A549 (cell line): ENCODE measurements at regions not wholly inside any gene's neighbourhood (a gene's known extent, or its start where the extent isn't known, plus 50 kb on each side); places are given as distances from the start of the nearest gene placed in this dataset.

Experiments used
- ATAC-seq, 2 experiments: fragments of 200-7000 bp in 1 of 2; fragments of >200 bp in 1 of 2; cut with Nextera tagmentation in 1 of 2; cut with Tn5 transposase in 1 of 2; 3 replicates each; pipeline versions ENCODE4 v1.8.0 to v1.9.1; 2018 to 2020; ENCODE audit warnings: mild to moderate bottlenecking in 1 of 2, moderate library complexity in 1 of 2
- CTCF ChIA-PET: fragments of 300-600 bp; sonication (Branson Sonifier 250); formaldehyde crosslinking; extraction: SDS; loops from one replicate; lab custom pipeline; 2021; ENCODE audit warnings: antibody characterized with exemption, inconsistent platforms; lab: Yijun Ruan, JAX
- POLR2A ChIA-PET: fragments of 350-600 bp; formaldehyde crosslinking; extraction: SDS; loops from one replicate; lab custom pipeline; 2021; ENCODE audit warnings: antibody characterized with exemption, inconsistent platforms; lab: Yijun Ruan, JAX
- DNase-seq, 2 experiments: peaks; one replicate each; pipeline versions ENCODE4 v3.0.0 to v3.0.0-alpha.2; 2011 to 2016; ENCODE audit warnings: low read depth in 1 of 2, low spot score in 1 of 2
- FAIRE-seq: peaks from 2 replicates; lab custom pipeline; 2011; peaks lifted over from hg19 to GRCh38; lab: Jason Lieb, UNC
- H3K27ac ChIP-seq, 2 experiments: fragments of >200 bp; sonication (Bioruptor Twin); formaldehyde crosslinking; 3 replicates each; pipeline ENCODE4 v1.5.1; 2016 to 2017
- H3K4me1 ChIP-seq: fragments of >200 bp; sonication (Bioruptor Twin); formaldehyde crosslinking; 3 replicates; pipeline ENCODE4 v1.6.1; 2016
- H3K4me2 ChIP-seq: fragments of >200 bp; sonication (Bioruptor Twin); formaldehyde crosslinking; 3 replicates; pipeline ENCODE4 v1.6.1; 2016
- H3K4me3 ChIP-seq: fragments of >200 bp; sonication (Bioruptor Twin); formaldehyde crosslinking; 3 replicates; pipeline ENCODE4 v1.5.1; 2016
- H3K9me3 ChIP-seq: fragments of >200 bp; sonication (Bioruptor Twin); formaldehyde crosslinking; 3 replicates; pipeline ENCODE4 v1.6.1; 2016
- CBX8 ChIP-seq: fragments of 200-600 bp; sonication (generic); IDR thresholded peaks from 2 replicates; pipeline ENCODE4 v1.6.1; 2016
- CEBPB ChIP-seq, 2 experiments: fragments of >200 bp in 1 of 2; sonication (Bioruptor Twin) in 1 of 2; formaldehyde crosslinking in 1 of 2; IDR thresholded peaks; 2 replicates each; pipeline ENCODE4 v1.6.1; 2012 to 2016
- CHD2 ChIP-seq: fragments of 150-350 bp; IDR thresholded peaks from 2 replicates; pipeline ENCODE4 v1.6.1; 2014; ENCODE audit warnings: low read length; ENCODE audit not compliant: partially characterized antibody
- EP300 ChIP-seq, 2 experiments: fragments of >200 bp; sonication (Bioruptor Twin); formaldehyde crosslinking; IDR thresholded peaks; 2 replicates in 1 of 2; 3 replicates in 1 of 2; pipeline ENCODE4 v1.6.1; 2016 to 2017
- ESRRA ChIP-seq: fragments of 150-350 bp; IDR thresholded peaks from 2 replicates; pipeline ENCODE4 v1.6.1; 2014; ENCODE audit warnings: mild to moderate bottlenecking, low read length, borderline replicate concordance
- FOSB ChIP-seq: fragments of 250-450 bp; sonication (Bioruptor Pico); IDR thresholded peaks from 2 replicates; pipeline ENCODE4 v1.5.0; 2020; ENCODE audit warnings: mild to moderate bottlenecking, moderate library complexity
- FOXS1 ChIP-seq: fragments of 250-450 bp; sonication (Bioruptor Pico); IDR thresholded peaks from 2 replicates; pipeline ENCODE4 v1.5.0; 2020; ENCODE audit warnings: mild to moderate bottlenecking, moderate library complexity
- GATA3 ChIP-seq: IDR thresholded peaks from 2 replicates; pipeline ENCODE4 v1.6.1; 2012; ENCODE audit warnings: borderline replicate concordance
- HDAC2 ChIP-seq: fragments of 200-600 bp; sonication (generic); IDR thresholded peaks from 2 replicates; pipeline ENCODE4 v1.6.1; 2016
- HEYL ChIP-seq: fragments of 250-450 bp; sonication (Bioruptor Pico); IDR thresholded peaks from 2 replicates; pipeline ENCODE4 v1.8.0; 2021; ENCODE audit warnings: mild to moderate bottlenecking, moderate library complexity
- HMGXB4 ChIP-seq: fragments of 250-450 bp; sonication (Bioruptor Pico); IDR thresholded peaks from 2 replicates; pipeline ENCODE4 v1.5.0; 2021; ENCODE audit warnings: mild to moderate bottlenecking, moderate library complexity, borderline replicate concordance
- HOXB5 ChIP-seq: fragments of 250-450 bp; sonication (Bioruptor Pico); IDR thresholded peaks from 2 replicates; pipeline ENCODE4 v1.5.0; 2020; ENCODE audit warnings: mild to moderate bottlenecking, moderate library complexity
- KDM1A ChIP-seq: fragments of 200-600 bp; sonication (generic); IDR thresholded peaks from 2 replicates; pipeline ENCODE4 v1.6.1; 2016; ENCODE audit warnings: low read depth, mild to moderate bottlenecking
- MAFK ChIP-seq: fragments of 450-650 bp; IDR thresholded peaks from 2 replicates; pipeline ENCODE4 v1.6.1; 2014; ENCODE audit not compliant: partially characterized antibody
- NFE2L2 ChIP-seq: fragments of 150-350 bp; conservative IDR thresholded peaks from 2 replicates; pipeline ENCODE4 v1.6.1; 2014; ENCODE audit warnings: low read length
- PHF8 ChIP-seq: fragments of 200-600 bp; sonication (generic); IDR thresholded peaks from 2 replicates; pipeline ENCODE4 v1.6.1; 2016; ENCODE audit warnings: low read depth, mild to moderate bottlenecking, antibody characterized with exemption, moderate library complexity, borderline replicate concordance
- POLR2AphosphoS2 ChIP-seq: conservative IDR thresholded peaks from 2 replicates; pipeline ENCODE4 v1.6.1; 2012; ENCODE audit warnings: low read length, improper control_type of control experiment, inconsistent platforms
- RAD21 ChIP-seq, 2 experiments: fragments of >200 bp in 1 of 2; sonication (Bioruptor Twin) in 1 of 2; formaldehyde crosslinking in 1 of 2; IDR thresholded peaks in 1 of 2; conservative IDR thresholded peaks in 1 of 2; 2 replicates in 1 of 2; 3 replicates in 1 of 2; pipeline ENCODE4 v1.6.1; 2012 to 2018; ENCODE audit warnings: inconsistent platforms in 1 of 2
- RCOR1 ChIP-seq: fragments of 150-350 bp; IDR thresholded peaks from 2 replicates; pipeline ENCODE4 v1.6.1; 2014; ENCODE audit warnings: antibody characterized with exemption, low read length, low read depth
- RNF2 ChIP-seq: fragments of 200-600 bp; sonication (generic); IDR thresholded peaks from 2 replicates; pipeline ENCODE4 v1.6.1; 2016; ENCODE audit warnings: low read depth, mild to moderate bottlenecking, antibody characterized with exemption, moderate library complexity, borderline replicate concordance
- SREBF2 ChIP-seq: fragments of 450-650 bp; IDR thresholded peaks from 2 replicates; pipeline ENCODE4 v1.6.1; 2014; ENCODE audit warnings: mild to moderate bottlenecking, moderate library complexity
- TP53 ChIP-seq: fragments of 250-450 bp; sonication (Bioruptor Pico); IDR thresholded peaks from 2 replicates; pipeline ENCODE4 v1.5.0; 2021; ENCODE audit warnings: mild to moderate bottlenecking, moderate library complexity
- ZC3H11A ChIP-seq: fragments of 450-650 bp; IDR thresholded peaks from 2 replicates; pipeline ENCODE4 v1.6.1; 2014; ENCODE audit warnings: antibody characterized with exemption, mild to moderate bottlenecking
- WGBS: methylation state at CpG from one replicate; pipeline ENCODE4 v1.1.6; 2017; ENCODE audit errors: missing lambda C conversion rate; 5-methylcytosine and 5-hydroxymethylcytosine counted together
- TF ChIP-seq, protein P1 (sequence below): fragments of >200 bp; sonication (Bioruptor Twin); formaldehyde crosslinking; IDR thresholded peaks from 3 replicates; pipeline ENCODE4 v1.6.1; 2016
- TF ChIP-seq, protein P2 (sequence below): IDR thresholded peaks from 2 replicates; pipeline ENCODE4 v1.6.1; 2012
- TF ChIP-seq, protein P3 (sequence below): fragments of 250-450 bp; sonication (Bioruptor Pico); IDR thresholded peaks from 2 replicates; pipeline ENCODE4 v1.5.0; 2020; ENCODE audit warnings: low read depth, mild to moderate bottlenecking, moderate library complexity

- no peak for TF ChIP-seq HMGXB4 (CRISPR knock-in tag)
- TF ChIP-seq ZC3H11A: no peak
- no peak for TF ChIP-seq CBX8
- no peak for TF ChIP-seq RCOR1
- TF ChIP-seq TP53 (CRISPR knock-in tag): no peak
- TF ChIP-seq RNF2: no peak
- TF ChIP-seq, protein P1, sequence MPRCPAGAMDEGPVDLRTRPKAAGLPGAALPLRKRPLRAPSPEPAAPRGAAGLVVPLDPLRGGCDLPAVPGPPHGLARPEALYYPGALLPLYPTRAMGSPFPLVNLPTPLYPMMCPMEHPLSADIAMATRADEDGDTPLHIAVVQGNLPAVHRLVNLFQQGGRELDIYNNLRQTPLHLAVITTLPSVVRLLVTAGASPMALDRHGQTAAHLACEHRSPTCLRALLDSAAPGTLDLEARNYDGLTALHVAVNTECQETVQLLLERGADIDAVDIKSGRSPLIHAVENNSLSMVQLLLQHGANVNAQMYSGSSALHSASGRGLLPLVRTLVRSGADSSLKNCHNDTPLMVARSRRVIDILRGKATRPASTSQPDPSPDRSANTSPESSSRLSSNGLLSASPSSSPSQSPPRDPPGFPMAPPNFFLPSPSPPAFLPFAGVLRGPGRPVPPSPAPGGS: no peak
These were observed 123.8 kb upstream of the LPAR1 start (continued) for GRCh38 chr9:111162026-111162425.

- H3K27ac ChIP-seq: no peak overlapping the region
- ATAC-seq: no peak
- WGBS: 39% methylated on average over 3 of the region's 3 CpGs
These were observed 122.7 kb upstream of the LPAR1 start for GRCh38 chr9:111161015-111161415.

DNA sequence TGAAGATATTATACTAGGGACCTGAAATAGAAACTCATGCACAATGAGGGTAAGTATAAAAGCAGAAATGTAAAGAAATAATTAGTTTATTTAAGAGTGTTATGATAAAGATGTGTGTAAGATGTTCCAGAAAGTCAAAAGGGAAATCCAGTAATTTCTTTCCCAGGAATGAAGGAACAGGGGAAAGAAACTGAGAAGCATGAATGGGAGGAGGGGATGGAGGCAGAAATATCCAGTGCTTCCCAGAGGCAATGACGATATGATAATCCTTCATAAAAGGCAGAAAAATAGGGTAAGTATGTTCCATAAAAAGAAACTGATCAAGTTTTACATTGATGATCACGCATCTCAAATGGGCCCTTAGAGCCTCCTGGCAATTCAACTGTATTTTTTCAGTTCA lies 120.7 kb upstream of the LPAR1 start:
- Histone ChIP-seq H3K4me1 (peaks cover 6% of the 10 kb centered on the region; the same call in 1 of the 3 replicates), H3K27ac (no peak overlapping the region), H3K9me3 (no peaks in the 10 kb centered on the region), H3K4me2 (no peak overlapping the region), H3K4me3 (no peak overlapping the region)
- FAIRE-seq: no peak
- ChIA-PET CTCF (no interaction called here), POLR2A (no interaction called here)
- DNase-seq: no peak
- WGBS: 85% methylated on average over 2 of the region's 2 CpGs
- no peak for ATAC-seq
- no peak for TF ChIP-seq PHF8
- TF ChIP-seq EP300 (IDR thresholded peaks at IDR 0.05): no peak
- TF ChIP-seq CHD2: no peak
- TF ChIP-seq CEBPB (IDR thresholded peaks at IDR 0.05): no peak
- no peak for TF ChIP-seq ESRRA
- TF ChIP-seq KDM1A: no peak
- TF ChIP-seq, protein P2, sequence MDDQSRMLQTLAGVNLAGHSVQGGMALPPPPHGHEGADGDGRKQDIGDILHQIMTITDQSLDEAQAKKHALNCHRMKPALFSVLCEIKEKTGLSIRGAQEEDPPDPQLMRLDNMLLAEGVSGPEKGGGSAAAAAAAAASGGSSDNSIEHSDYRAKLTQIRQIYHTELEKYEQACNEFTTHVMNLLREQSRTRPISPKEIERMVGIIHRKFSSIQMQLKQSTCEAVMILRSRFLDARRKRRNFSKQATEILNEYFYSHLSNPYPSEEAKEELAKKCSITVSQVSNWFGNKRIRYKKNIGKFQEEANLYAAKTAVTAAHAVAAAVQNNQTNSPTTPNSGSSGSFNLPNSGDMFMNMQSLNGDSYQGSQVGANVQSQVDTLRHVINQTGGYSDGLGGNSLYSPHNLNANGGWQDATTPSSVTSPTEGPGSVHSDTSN: no peak
- no peak for TF ChIP-seq SREBF2

More at GRCh38 chr9:111161015-111161415, 122.7 kb upstream of the LPAR1 start:
- H3K4me1 ChIP-seq: peaks cover 6% of the 10 kb centered on the region; the same call in 1 of the 3 replicates
- CTCF ChIA-PET: no interaction called here
- TF ChIP-seq MAFK (peak; percentile 51), CHD2 (no peak)
- DNase-seq: no peak
- no peaks in the 10 kb centered on the region for H3K9me3 ChIP-seq
- H3K4me3 ChIP-seq: no peak overlapping the region
- H3K4me2 ChIP-seq: no peak overlapping the region
- POLR2A ChIA-PET: no interaction called here
- FAIRE-seq: no peak

DNA sequence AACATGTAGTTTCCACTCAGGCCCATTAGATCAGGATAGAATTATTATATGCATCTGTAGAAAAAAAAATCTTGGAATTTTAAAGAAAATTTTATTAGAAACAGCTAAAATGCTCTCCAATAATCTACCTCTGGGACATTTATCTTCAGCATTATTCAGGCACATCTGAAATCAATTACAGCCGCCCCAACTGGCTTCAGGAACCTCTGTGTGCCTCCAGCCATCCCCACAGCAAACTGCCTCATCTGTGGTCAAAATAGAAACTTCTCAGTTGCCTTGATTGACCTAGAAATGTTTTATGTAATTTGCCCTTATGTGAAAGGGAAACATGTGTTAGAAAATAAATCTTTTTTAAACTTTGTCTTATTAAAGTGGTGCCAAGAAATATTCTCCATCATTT lies 120.1 kb upstream of the LPAR1 start:
- 72% methylated on average over 1 of the region's 1 CpG for WGBS
- no peak for DNase-seq
- H3K4me3 ChIP-seq: no peak overlapping the region
- no peak for ATAC-seq
- POLR2A ChIA-PET: no interaction called here
- no peaks in the 10 kb centered on the region for H3K9me3 ChIP-seq
- FAIRE-seq: no peak
- TF ChIP-seq HOXB5 (CRISPR knock-in tag) (no peak), RNF2 (no peak), POLR2AphosphoS2 (no peak), CHD2 (no peak), GATA3 (no peak), ZC3H11A (no peak), FOSB (CRISPR knock-in tag) (no peak), RAD21 (conservative IDR thresholded peaks at IDR 0.05 in 1 of 2, IDR thresholded peaks at IDR 0.05 in 1 of 2) (no peak), CEBPB (IDR thresholded peaks at IDR 0.05) (no peak), NFE2L2 (no peak), ESRRA (no peak), HEYL (CRISPR knock-in tag) (no peak), HDAC2 (no peak), FOXS1 (CRISPR knock-in tag) (no peak), EP300 (IDR thresholded peaks at IDR 0.05) (no peak)
- TF ChIP-seq, protein P3, sequence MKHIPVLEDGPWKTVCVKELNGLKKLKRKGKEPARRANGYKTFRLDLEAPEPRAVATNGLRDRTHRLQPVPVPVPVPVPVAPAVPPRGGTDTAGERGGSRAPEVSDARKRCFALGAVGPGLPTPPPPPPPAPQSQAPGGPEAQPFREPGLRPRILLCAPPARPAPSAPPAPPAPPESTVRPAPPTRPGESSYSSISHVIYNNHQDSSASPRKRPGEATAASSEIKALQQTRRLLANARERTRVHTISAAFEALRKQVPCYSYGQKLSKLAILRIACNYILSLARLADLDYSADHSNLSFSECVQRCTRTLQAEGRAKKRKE (CRISPR knock-in tag): no peak
- TF ChIP-seq, protein P1: no peak
- H3K4me2 ChIP-seq: no peak overlapping the region
- H3K4me1 ChIP-seq: peaks cover 6% of the 10 kb centered on the region; the same call in 1 of the 3 replicates
- no peak overlapping the region for H3K27ac ChIP-seq
- CTCF ChIA-PET: no interaction called here
